ENCODE measurements at regions not wholly inside any gene's neighbourhood (a gene's known extent, or its start where the extent isn't known, plus 50 kb on each side); places are given as distances from the start of the nearest gene placed in this dataset.

GRCh38 chr14:62144863-62145262 is 382.6 kb downstream of the SNAPC1 start:
- TF ChIP-seq MBD4 (IDR thresholded peaks at IDR 0.05; ENCODE audit: borderline replicate concordance, low read length), result no peak
- no peak for TF ChIP-seq ARNT (IDR thresholded peaks at IDR 0.05)
- TF ChIP-seq ASH2L (IDR thresholded peaks at IDR 0.05; ENCODE audit: insufficient read length, low read depth, low read length), result no peak
- no peak for TF ChIP-seq CERS6 (CRISPR knock-in tag; IDR thresholded peaks at IDR 0.05)
- no peak for TF ChIP-seq PBX3 (CRISPR knock-in tag; IDR thresholded peaks at IDR 0.05; ENCODE audit: borderline replicate concordance)
- no peak for TF ChIP-seq ZNF547 (CRISPR knock-in tag; IDR thresholded peaks at IDR 0.05)
- no peak for TF ChIP-seq JUND (CRISPR knock-in tag; IDR thresholded peaks at IDR 0.05)
- no peak for TF ChIP-seq PLRG1 (conservative IDR thresholded peaks at IDR 0.05)
- no peak for TF ChIP-seq TBX2 (CRISPR knock-in tag; IDR thresholded peaks at IDR 0.05; ENCODE audit: borderline replicate concordance)
- TF ChIP-seq ZBTB26 (CRISPR knock-in tag; IDR thresholded peaks at IDR 0.05; ENCODE audit: borderline replicate concordance), result no peak
- no peak for TF ChIP-seq ESRRA (CRISPR knock-in tag; IDR thresholded peaks at IDR 0.05; ENCODE audit: low read depth)
- TF ChIP-seq ZNF274 (CRISPR knock-in tag; IDR thresholded peaks at IDR 0.05), result no peak
- TF ChIP-seq NR3C1 (CRISPR knock-in tag; IDR thresholded peaks at IDR 0.05), result no peak
- TF ChIP-seq CHD2 (IDR thresholded peaks at IDR 0.05; ENCODE audit: low read depth, low read length), result no peak

Data from HepG2 (cell line).